ENCODE measurements at regions not wholly inside any gene's neighbourhood (a gene's known extent, or its start where the extent isn't known, plus 50 kb on each side); places are given as distances from the start of the nearest gene placed in this dataset.

- CTCF ChIA-PET, result interaction anchor here (0.5 kb wide), 1 partner anchor 207 kb away, joined by 3 read pairs; no protein-coding TSS in a partner anchor
- intact Hi-C loops (cut with micrococcal nuclease; ENCODE audit: unreplicated experiment), result no loop called here
These were observed 88.4 kb downstream of the CCDC71L start for GRCh38 chr7:106572394-106573124.

GRCh38 chr7:106571563-106571962 is 89.4 kb downstream of the CCDC71L start:
- TF ChIP-seq EZH2 (IDR thresholded peaks at IDR 0.05; ENCODE audit: borderline replicate concordance, low read depth, low read length, poor library complexity, severe bottlenecking), result no peak
- TF ChIP-seq, protein P1, sequence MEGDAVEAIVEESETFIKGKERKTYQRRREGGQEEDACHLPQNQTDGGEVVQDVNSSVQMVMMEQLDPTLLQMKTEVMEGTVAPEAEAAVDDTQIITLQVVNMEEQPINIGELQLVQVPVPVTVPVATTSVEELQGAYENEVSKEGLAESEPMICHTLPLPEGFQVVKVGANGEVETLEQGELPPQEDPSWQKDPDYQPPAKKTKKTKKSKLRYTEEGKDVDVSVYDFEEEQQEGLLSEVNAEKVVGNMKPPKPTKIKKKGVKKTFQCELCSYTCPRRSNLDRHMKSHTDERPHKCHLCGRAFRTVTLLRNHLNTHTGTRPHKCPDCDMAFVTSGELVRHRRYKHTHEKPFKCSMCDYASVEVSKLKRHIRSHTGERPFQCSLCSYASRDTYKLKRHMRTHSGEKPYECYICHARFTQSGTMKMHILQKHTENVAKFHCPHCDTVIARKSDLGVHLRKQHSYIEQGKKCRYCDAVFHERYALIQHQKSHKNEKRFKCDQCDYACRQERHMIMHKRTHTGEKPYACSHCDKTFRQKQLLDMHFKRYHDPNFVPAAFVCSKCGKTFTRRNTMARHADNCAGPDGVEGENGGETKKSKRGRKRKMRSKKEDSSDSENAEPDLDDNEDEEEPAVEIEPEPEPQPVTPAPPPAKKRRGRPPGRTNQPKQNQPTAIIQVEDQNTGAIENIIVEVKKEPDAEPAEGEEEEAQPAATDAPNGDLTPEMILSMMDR (conservative IDR thresholded peaks at IDR 0.05; ENCODE audit: low read depth, low read length), result no peak
- no peaks in the 10 kb centered on the region for H3K9me3 ChIP-seq (ENCODE audit: low read depth, low read length, poor library complexity, severe bottlenecking)
- BruUV-seq (replicated peaks), result no TSS peak
- POLR2A ChIA-PET (ENCODE audit: low non-redundant PET), result no interaction called here
- peaks cover 16% of the 10 kb centered on the region for H3K4me1 ChIP-seq (ENCODE audit: insufficient read depth, low read length, poor library complexity, severe bottlenecking)
- no peaks in the 10 kb centered on the region for H3K27me3 ChIP-seq (replicated peaks; ENCODE audit: insufficient read depth, low read depth, low read length, poor library complexity)
- H3K36me3 ChIP-seq (ENCODE audit: insufficient read depth, low read length, poor library complexity, severe bottlenecking), result no peaks in the 10 kb centered on the region
- CTCF ChIA-PET, result interaction anchor here (0.7 kb wide), 1 partner anchor 88 kb away, joined by 4 read pairs; no protein-coding TSS in a partner anchor
- no peak overlapping the region for H3K4me3 ChIP-seq (ENCODE audit: low read depth, low read length, poor library complexity, severe bottlenecking)
- intact Hi-C loops (cut with micrococcal nuclease; ENCODE audit: unreplicated experiment), result no loop called here
- H3K27ac ChIP-seq (ENCODE audit: low read depth, low read length, poor library complexity, severe bottlenecking), result no peak overlapping the region
- no peak for DNase-seq (ENCODE audit: low spot score)

More at GRCh38 chr7:106572394-106573124, 88.4 kb downstream of the CCDC71L start:
- BruUV-seq (replicated peaks), result no TSS peak
- H3K36me3 ChIP-seq (ENCODE audit: insufficient read depth, low read length, poor library complexity, severe bottlenecking), result no peaks in the 10 kb centered on the region
- no peak for TF ChIP-seq EZH2 (IDR thresholded peaks at IDR 0.05; ENCODE audit: borderline replicate concordance, low read depth, low read length, poor library complexity, severe bottlenecking)
- TF ChIP-seq, protein P1 (conservative IDR thresholded peaks at IDR 0.05; ENCODE audit: low read depth, low read length), result no peak
- no peak for DNase-seq (ENCODE audit: low spot score)
- peaks cover 16% of the 10 kb centered on the region for H3K4me1 ChIP-seq (ENCODE audit: insufficient read depth, low read length, poor library complexity, severe bottlenecking)
- H3K27me3 ChIP-seq (replicated peaks; ENCODE audit: insufficient read depth, low read depth, low read length, poor library complexity), result no peaks in the 10 kb centered on the region
- POLR2A ChIA-PET (ENCODE audit: low non-redundant PET), result no interaction called here
- no peak overlapping the region for H3K4me3 ChIP-seq (ENCODE audit: low read depth, low read length, poor library complexity, severe bottlenecking)
- no peak overlapping the region for H3K27ac ChIP-seq (ENCODE audit: low read depth, low read length, poor library complexity, severe bottlenecking)
- H3K9me3 ChIP-seq (ENCODE audit: low read depth, low read length, poor library complexity, severe bottlenecking), result no peaks in the 10 kb centered on the region

DNA sequence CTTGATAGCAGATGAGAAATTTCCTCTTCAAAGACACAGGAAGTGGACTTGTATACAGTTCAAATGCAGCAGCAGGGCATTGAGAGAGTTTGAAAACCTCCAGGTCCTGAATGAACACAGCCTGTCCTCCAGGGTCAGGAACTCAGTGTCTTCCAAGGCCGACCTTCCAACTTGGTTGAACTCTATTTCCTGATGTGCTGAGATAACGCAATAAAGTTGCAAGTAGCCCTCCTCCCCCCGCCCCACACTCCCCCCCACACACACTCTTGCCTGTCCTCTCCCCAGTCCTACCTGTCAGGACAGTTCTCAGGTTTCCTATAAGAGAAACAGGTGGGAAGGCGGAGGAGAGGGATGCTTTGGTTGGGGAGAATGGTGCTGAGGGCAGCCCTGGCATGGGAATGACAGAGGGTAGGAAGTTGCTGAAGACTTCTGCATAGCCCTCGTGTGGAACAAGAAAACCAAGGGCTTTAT is 90.0 kb downstream of the CCDC71L start:
- H3K4me1 ChIP-seq (ENCODE audit: insufficient read depth, low read length, poor library complexity, severe bottlenecking), result peaks cover 16% of the 10 kb centered on the region
- H3K27me3 ChIP-seq (replicated peaks; ENCODE audit: insufficient read depth, low read depth, low read length, poor library complexity), result no peaks in the 10 kb centered on the region
- no peaks in the 10 kb centered on the region for H3K9me3 ChIP-seq (ENCODE audit: low read depth, low read length, poor library complexity, severe bottlenecking)
- H3K27ac ChIP-seq (ENCODE audit: low read depth, low read length, poor library complexity, severe bottlenecking), result no peak overlapping the region
- no peak for DNase-seq (ENCODE audit: low spot score)
- no peak overlapping the region for H3K4me3 ChIP-seq (ENCODE audit: low read depth, low read length, poor library complexity, severe bottlenecking)
- intact Hi-C loops (cut with micrococcal nuclease; ENCODE audit: unreplicated experiment), result no loop called here
- ChIA-PET POLR2A (ENCODE audit: low non-redundant PET) (no interaction called here), CTCF (no interaction called here)
- no TSS peak for BruUV-seq (replicated peaks)
- no peak for TF ChIP-seq EZH2 (IDR thresholded peaks at IDR 0.05; ENCODE audit: borderline replicate concordance, low read depth, low read length, poor library complexity, severe bottlenecking)
- TF ChIP-seq, protein P1 (conservative IDR thresholded peaks at IDR 0.05; ENCODE audit: low read depth, low read length), result no peak
- H3K36me3 ChIP-seq (ENCODE audit: insufficient read depth, low read length, poor library complexity, severe bottlenecking), result no peaks in the 10 kb centered on the region

Data from A673 (cell line).